ENCODE measurements at regions not wholly inside any gene's neighbourhood (a gene's known extent, or its start where the extent isn't known, plus 50 kb on each side); places are given as distances from the start of the nearest gene placed in this dataset.

GRCh38 chr10:31587691-31588090, 268.7 kb downstream of the ZEB1 start:
- no peak for TF ChIP-seq CTCF (IDR thresholded peaks at IDR 0.05; ENCODE audit: low read depth, low read length, poor library complexity, severe bottlenecking)
- TF ChIP-seq EZH2phosphoT487 (IDR thresholded peaks at IDR 0.05; ENCODE audit: borderline replicate concordance, low read length) = no peak
